Spinal cord (tissue), 9 donors: ENCODE measurements at regions not wholly inside any gene's neighbourhood (a gene's known extent, or its start where the extent isn't known, plus 50 kb on each side); places are given as distances from the start of the nearest gene placed in this dataset.
A peak's percentile ranks its signal among the peaks of the same experiment; 100 is the strongest.

Source experiments
- DNase-seq, 6 donors: peaks; one replicate each; pipeline versions ENCODE4 v3.0.0 to v3.0.0-alpha.2; 2013 to 2015; ENCODE audit warnings: low spot score in 6 of 6, low read depth in 4 of 6
- H3K27ac ChIP-seq: one replicate; pipeline ENCODE4 v1.5.1; 2013; ENCODE audit warnings: low read depth, low read length, control low read depth
- H3K27me3 ChIP-seq: one replicate; pipeline ENCODE4 v1.6.1; 2013; ENCODE audit warnings: low read length; ENCODE audit not compliant: control insufficient read depth, insufficient read depth
- H3K36me3 ChIP-seq: one replicate; pipeline ENCODE4 v1.6.1; 2013; ENCODE audit warnings: low read length; ENCODE audit not compliant: control insufficient read depth, insufficient read depth
- H3K4me1 ChIP-seq: one replicate; pipeline ENCODE4 v1.6.1; 2013; ENCODE audit warnings: low read length; ENCODE audit not compliant: control insufficient read depth, insufficient read depth
- H3K4me3 ChIP-seq: one replicate; pipeline ENCODE4 v1.5.1; 2013; ENCODE audit warnings: low read depth, low read length, control low read depth
- H3K9me3 ChIP-seq: one replicate; pipeline ENCODE4 v1.6.1; 2013; ENCODE audit warnings: low read length; ENCODE audit not compliant: control insufficient read depth, insufficient read depth
- WGBS: methylation state at CpG from one replicate; pipeline ENCODE4 v1.1.5; 2013; ENCODE audit warnings: missing lambda C conversion rate; ENCODE audit not compliant: insufficient coverage; 5-methylcytosine and 5-hydroxymethylcytosine counted together
- donor health status: healthy.

- Histone ChIP-seq H3K4me3 (no peak overlapping the region), H3K4me1 (no peaks in the 10 kb centered on the region), H3K36me3 (no peaks in the 10 kb centered on the region), H3K27ac (no peak overlapping the region), H3K9me3 (no peaks in the 10 kb centered on the region), H3K27me3 (no peaks in the 10 kb centered on the region)
- DNase-seq, result peak in 1 of 6 donors; percentile 11
- WGBS, result 57% methylated on average over 1 of the region's 1 CpG
These were observed 140.0 kb upstream of the CBLB start for GRCh38 chr3:106008766-106009165.

GRCh38 chr3:106010829-106011228 is 142.0 kb upstream of the CBLB start:
- no peaks in the 10 kb centered on the region for H3K27me3 ChIP-seq
- H3K9me3 ChIP-seq, result no peaks in the 10 kb centered on the region
- no CpG with 5 or more reads among the region's 3 CpGs for WGBS
- no peaks in the 10 kb centered on the region for H3K4me1 ChIP-seq
- no peak for DNase-seq
- no peaks in the 10 kb centered on the region for H3K36me3 ChIP-seq
- no peak overlapping the region for H3K4me3 ChIP-seq
- H3K27ac ChIP-seq, result no peak overlapping the region

GRCh38 chr3:106013971-106014370 is 145.2 kb upstream of the CBLB start:
- no CpG with 5 or more reads among the region's 2 CpGs for WGBS
- Histone ChIP-seq H3K36me3 (no peaks in the 10 kb centered on the region), H3K9me3 (no peaks in the 10 kb centered on the region), H3K27ac (no peak overlapping the region), H3K27me3 (no peaks in the 10 kb centered on the region), H3K4me3 (no peak overlapping the region), H3K4me1 (no peaks in the 10 kb centered on the region)
- no peak for DNase-seq

- whole genome bisulfite sequencing, result 83% methylated on average over 1 of the region's 1 CpG
- no peaks in the 10 kb centered on the region for H3K36me3 ChIP-seq
- no peak overlapping the region for H3K4me3 ChIP-seq
- no peaks in the 10 kb centered on the region for H3K4me1 ChIP-seq
- no peak for DNase-seq
- no peaks in the 10 kb centered on the region for H3K9me3 ChIP-seq
- no peaks in the 10 kb centered on the region for H3K27me3 ChIP-seq
- no peak overlapping the region for H3K27ac ChIP-seq
These were observed 145.7 kb upstream of the CBLB start for GRCh38 chr3:106014518-106014917.

- Histone ChIP-seq H3K27ac (no peak overlapping the region), H3K36me3 (no peaks in the 10 kb centered on the region), H3K9me3 (no peaks in the 10 kb centered on the region), H3K4me1 (no peaks in the 10 kb centered on the region), H3K27me3 (no peaks in the 10 kb centered on the region), H3K4me3 (no peak overlapping the region)
- DNase-seq, result peak in 1 of 6 donors; percentile 94
- WGBS, result no CpG with 5 or more reads among the region's 3 CpGs
These were observed 146.2 kb upstream of the CBLB start for GRCh38 chr3:106014971-106015370.

GRCh38 chr3:106018102-106018501 is 149.3 kb upstream of the CBLB start:
- Histone ChIP-seq H3K4me1 (no peaks in the 10 kb centered on the region), H3K27me3 (no peaks in the 10 kb centered on the region), H3K4me3 (no peak overlapping the region), H3K9me3 (no peaks in the 10 kb centered on the region), H3K36me3 (no peaks in the 10 kb centered on the region), H3K27ac (no peak overlapping the region)
- 82% methylated on average over 3 of the region's 4 CpGs for WGBS
- no peak for DNase-seq

- Histone ChIP-seq H3K27ac (no peak overlapping the region), H3K36me3 (no peaks in the 10 kb centered on the region), H3K9me3 (no peaks in the 10 kb centered on the region), H3K4me3 (no peak overlapping the region), H3K4me1 (no peaks in the 10 kb centered on the region), H3K27me3 (no peaks in the 10 kb centered on the region)
- WGBS, result 100% methylated on average over 3 of the region's 5 CpGs
- no peak for DNase-seq
These were observed 150.2 kb upstream of the CBLB start for GRCh38 chr3:106018929-106019550.

GRCh38 chr3:106022913-106023312 is 154.1 kb upstream of the CBLB start:
- Histone ChIP-seq H3K4me1 (no peaks in the 10 kb centered on the region), H3K27me3 (no peaks in the 10 kb centered on the region), H3K9me3 (no peaks in the 10 kb centered on the region), H3K36me3 (no peaks in the 10 kb centered on the region), H3K27ac (no peak overlapping the region), H3K4me3 (no peak overlapping the region)
- no peak for DNase-seq
- WGBS, result no CpG with 5 or more reads among the region's 5 CpGs

- WGBS, result 83% methylated on average over 1 of the region's 4 CpGs
- H3K36me3 ChIP-seq, result no peaks in the 10 kb centered on the region
These were observed 156.4 kb upstream of the CBLB start for GRCh38 chr3:106025151-106025722.

GRCh38 chr3:106029954-106030626 is 161.3 kb upstream of the CBLB start:
- H3K27ac ChIP-seq, result no peak overlapping the region
- DNase-seq, result no peak
- no peaks in the 10 kb centered on the region for H3K36me3 ChIP-seq
- no peaks in the 10 kb centered on the region for H3K9me3 ChIP-seq
- H3K4me1 ChIP-seq, result no peaks in the 10 kb centered on the region
- H3K4me3 ChIP-seq, result no peak overlapping the region
- WGBS, result no CpG with 5 or more reads among the region's 4 CpGs
- H3K27me3 ChIP-seq, result no peaks in the 10 kb centered on the region

More at GRCh38 chr3:106025151-106025722, 156.4 kb upstream of the CBLB start:
- Histone ChIP-seq H3K27me3 (no peaks in the 10 kb centered on the region), H3K9me3 (no peaks in the 10 kb centered on the region), H3K4me1 (no peaks in the 10 kb centered on the region), H3K4me3 (no peak overlapping the region), H3K27ac (no peak overlapping the region)
- no peak for DNase-seq
